Mesenchymal stem cell (in vitro differentiated cells and primary cell): ENCODE measurements at regions not wholly inside any gene's neighbourhood (a gene's known extent, or its start where the extent isn't known, plus 50 kb on each side); places are given as distances from the start of the nearest gene placed in this dataset.

Experiments used
- DNase-seq: peaks from one replicate; pipeline ENCODE4 v3.0.0-alpha.2; 2013
- H2AFZ ChIP-seq: one replicate; pipeline ENCODE4 v1.6.1; 2013; ENCODE audit warnings: low read depth, mild to moderate bottlenecking, control low read depth, inconsistent platforms, low read length, moderate library complexity
- H2AK5ac ChIP-seq: 2 replicates; pipeline ENCODE4 v1.6.1; 2013; ENCODE audit warnings: low read length, moderate library complexity, mild to moderate bottlenecking, inconsistent platforms; ENCODE audit not compliant: severe bottlenecking
- H2BK120ac ChIP-seq: one replicate; pipeline ENCODE4 v1.6.1; 2013; ENCODE audit warnings: low read depth, mild to moderate bottlenecking, inconsistent platforms, low read length, moderate library complexity
- H2BK12ac ChIP-seq, 2 experiments: one replicate each; pipeline ENCODE4 v1.6.1; 2013; ENCODE audit warnings: inconsistent platforms in 2 of 2, low read length in 2 of 2, mild to moderate bottlenecking in 2 of 2, moderate library complexity in 2 of 2, control low read depth in 1 of 2
- H2BK15ac ChIP-seq: one replicate; pipeline ENCODE4 v1.6.1; 2013; ENCODE audit warnings: mild to moderate bottlenecking, low read depth, inconsistent platforms; ENCODE audit not compliant: poor library complexity, severe bottlenecking
- H2BK5ac ChIP-seq: 2 replicates; pipeline ENCODE4 v1.6.1; 2013; ENCODE audit warnings: low read depth, mild to moderate bottlenecking, low read length, control low read depth, inconsistent platforms; ENCODE audit not compliant: poor library complexity, severe bottlenecking
- H3K14ac ChIP-seq, 2 experiments: one replicate each; pipeline ENCODE4 v1.6.1; 2013; ENCODE audit warnings: inconsistent platforms in 2 of 2, low read length in 2 of 2, control low read depth in 1 of 2, mild to moderate bottlenecking in 1 of 2, moderate library complexity in 1 of 2
- H3K18ac ChIP-seq, 2 experiments: one replicate each; pipeline ENCODE4 v1.6.1; 2013; ENCODE audit warnings: inconsistent platforms in 2 of 2, low read length in 2 of 2, control low read depth in 1 of 2, low read depth in 1 of 2, mild to moderate bottlenecking in 1 of 2
- H3K23ac ChIP-seq, 2 experiments: one replicate each; pipeline ENCODE4 v1.6.1; 2013; ENCODE audit warnings: inconsistent platforms in 2 of 2, low read length in 2 of 2, mild to moderate bottlenecking in 2 of 2, moderate library complexity in 2 of 2, control low read depth in 1 of 2
- H3K27ac ChIP-seq: 2 replicates; pipeline ENCODE4 v1.5.1; 2013; ENCODE audit warnings: mild to moderate bottlenecking, moderate library complexity, low read length, control low read depth, inconsistent platforms; ENCODE audit not compliant: poor library complexity, severe bottlenecking
- H3K27me3 ChIP-seq, 2 experiments: 2 replicates each; pipeline versions ENCODE4 v1.6.1 to v1.7.0; 2013; ENCODE audit warnings: low read length in 2 of 2, mild to moderate bottlenecking in 2 of 2, moderate library complexity in 2 of 2, control low read depth in 1 of 2, inconsistent platforms in 1 of 2; ENCODE audit not compliant: control insufficient read depth in 1 of 2, insufficient read depth in 1 of 2
- H3K36me3 ChIP-seq, 2 experiments: 2 replicates each; pipeline versions ENCODE4 v1.6.1 to v1.7.0; 2013; ENCODE audit warnings: low read length in 2 of 2, control low read depth in 1 of 2, inconsistent platforms in 1 of 2, low read depth in 1 of 2, mild to moderate bottlenecking in 1 of 2; ENCODE audit not compliant: insufficient read depth in 2 of 2, control insufficient read depth in 1 of 2
- H3K4ac ChIP-seq, 2 experiments: one replicate each; pipeline ENCODE4 v1.6.1; 2013; ENCODE audit warnings: inconsistent platforms in 2 of 2, low read length in 2 of 2, mild to moderate bottlenecking in 2 of 2, moderate library complexity in 2 of 2, control low read depth in 1 of 2, low read depth in 1 of 2
- H3K4me1 ChIP-seq: 2 replicates; pipeline ENCODE4 v1.6.1; 2013; ENCODE audit warnings: low read depth, low read length, control low read depth; ENCODE audit not compliant: control insufficient read depth, insufficient read depth
- H3K4me2 ChIP-seq: 2 replicates; pipeline ENCODE4 v1.6.1; 2013; ENCODE audit warnings: low read length, mild to moderate bottlenecking, inconsistent platforms; ENCODE audit not compliant: poor library complexity, severe bottlenecking
- H3K4me3 ChIP-seq, 2 experiments: 2 replicates each; pipeline versions ENCODE4 v1.5.1 to v1.7.0; 2013; ENCODE audit warnings: low read length in 2 of 2, mild to moderate bottlenecking in 2 of 2, control low read depth in 1 of 2, low read depth in 1 of 2; ENCODE audit not compliant: insufficient read depth in 1 of 2
- H3K79me1 ChIP-seq: replicated peaks from 2 replicates; pipeline ENCODE4 v1.6.1; 2013; ENCODE audit warnings: mild to moderate bottlenecking, control low read depth, low read length, inconsistent platforms; ENCODE audit not compliant: poor library complexity, severe bottlenecking
- H3K9ac ChIP-seq: 2 replicates; pipeline ENCODE4 v1.7.0; 2013; ENCODE audit warnings: mild to moderate bottlenecking, low read length, moderate library complexity
- H3K9me3 ChIP-seq: 2 replicates; pipeline ENCODE4 v1.7.0; 2013; ENCODE audit warnings: mild to moderate bottlenecking, low read length; ENCODE audit not compliant: control insufficient read depth
- H4K8ac ChIP-seq: one replicate; pipeline ENCODE4 v1.6.1; 2013; ENCODE audit warnings: inconsistent platforms, mild to moderate bottlenecking, low read length, moderate library complexity
- H4K91ac ChIP-seq: one replicate; pipeline ENCODE4 v1.6.1; 2013; ENCODE audit warnings: mild to moderate bottlenecking, low read length, inconsistent platforms
- WGBS: methylation state at CpG from one replicate; pipeline ENCODE4 v1.1.7; 2013; ENCODE audit warnings: mixed read lengths; 5-methylcytosine and 5-hydroxymethylcytosine counted together

DNA sequence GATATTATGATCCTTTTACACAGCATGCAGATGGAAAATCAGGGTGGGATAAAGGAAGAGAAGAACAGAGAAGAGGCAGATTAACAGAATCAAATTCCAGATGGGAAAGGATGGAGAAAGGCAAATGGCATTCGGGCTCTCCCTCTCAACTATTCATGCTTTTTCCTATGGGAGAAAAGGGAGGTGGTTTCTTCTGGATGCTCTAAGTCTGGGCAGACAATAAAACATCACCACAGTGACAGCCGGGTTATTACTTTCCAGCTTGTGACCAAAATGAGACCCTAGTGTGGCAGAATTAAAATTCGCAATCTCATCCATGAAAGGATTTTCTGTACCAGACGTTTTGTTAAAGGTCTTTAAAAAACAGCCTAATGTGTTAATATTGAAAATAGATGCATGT lies 440.7 kb downstream of the RND3 start:
- no peak overlapping the region for H2BK120ac ChIP-seq
- no peaks in the 10 kb centered on the region for H3K79me1 ChIP-seq
- no peak overlapping the region for H4K91ac ChIP-seq
- no peaks in the 10 kb centered on the region for H3K36me3 ChIP-seq
- H3K27ac ChIP-seq = peak overlapping the region; percentile 53
- peak overlapping the region; percentile 70 for H3K9ac ChIP-seq
- no peaks in the 10 kb centered on the region for H3K4me1 ChIP-seq
- no peak overlapping the region for H2BK5ac ChIP-seq
- H3K4ac ChIP-seq = no peak overlapping the region
- peak overlapping the region in 1 of 2 experiments; percentile 70 for H3K4me3 ChIP-seq
- 98% methylated on average over 2 of the region's 4 CpGs for WGBS
- no peak overlapping the region for H4K8ac ChIP-seq
- no peak overlapping the region for H3K18ac ChIP-seq
- no peaks in the 10 kb centered on the region for H3K27me3 ChIP-seq
- H2BK15ac ChIP-seq = no peak overlapping the region
- H3K14ac ChIP-seq = no peak overlapping the region
- H2AFZ ChIP-seq = no peak overlapping the region
- peak overlapping the region in 1 of 2 experiments; percentile 44 for H2BK12ac ChIP-seq
- no peak for DNase-seq
- peak overlapping the region; percentile 32 for H2AK5ac ChIP-seq
- H3K4me2 ChIP-seq = peak overlapping the region; percentile 22
- no peaks in the 10 kb centered on the region for H3K9me3 ChIP-seq
- no peak overlapping the region for H3K23ac ChIP-seq

- Histone ChIP-seq H3K27me3 (no peaks in the 10 kb centered on the region), H2AK5ac (no peak overlapping the region), H4K91ac (no peak overlapping the region), H2AFZ (no peak overlapping the region), H4K8ac (no peak overlapping the region), H2BK5ac (no peak overlapping the region), H3K4me3 (peak overlapping the region in 1 of 2 experiments; percentile 70), H3K4me2 (peak overlapping the region; percentile 22), H2BK15ac (no peak overlapping the region), H3K36me3 (no peaks in the 10 kb centered on the region), H3K9ac (peak overlapping the region; percentile 70), H3K18ac (no peak overlapping the region), H3K79me1 (no peaks in the 10 kb centered on the region), H3K9me3 (no peaks in the 10 kb centered on the region), H3K4me1 (no peaks in the 10 kb centered on the region), H3K23ac (no peak overlapping the region), H3K4ac (no peak overlapping the region), H2BK120ac (no peak overlapping the region), H3K14ac (no peak overlapping the region), H3K27ac (peak overlapping the region; percentile 53), H2BK12ac (no peak overlapping the region)
- 87% methylated on average over 1 of the region's 5 CpGs for WGBS
- peak; percentile 27 for DNase-seq
Observed at GRCh38 chr2:150046211-150046610, 441.3 kb downstream of the RND3 start.

DNA sequence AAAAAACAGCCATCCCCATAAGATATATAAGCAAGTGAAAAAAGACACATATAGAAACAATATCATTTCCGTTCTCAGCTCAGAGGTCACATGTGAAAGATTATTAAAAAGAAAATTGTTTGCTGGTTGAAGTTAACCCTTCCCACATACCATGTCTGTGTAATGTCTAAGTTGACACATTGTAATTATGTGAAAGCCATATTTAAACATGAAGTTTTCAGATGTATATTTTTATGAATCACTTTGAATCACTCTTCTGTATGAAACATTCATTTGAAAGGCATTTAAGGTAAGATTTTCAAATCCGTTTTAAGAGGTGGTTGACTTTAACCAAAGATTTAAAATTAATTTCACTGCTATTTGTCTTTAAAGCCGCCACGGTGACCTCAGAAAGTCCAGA lies 441.9 kb downstream of the RND3 start:
- H3K27me3 ChIP-seq = no peaks in the 10 kb centered on the region
- no peak overlapping the region for H2AFZ ChIP-seq
- no peaks in the 10 kb centered on the region for H3K36me3 ChIP-seq
- H3K18ac ChIP-seq = no peak overlapping the region
- H2BK12ac ChIP-seq = no peak overlapping the region
- DNase-seq = no peak
- no peak overlapping the region for H3K4me2 ChIP-seq
- H3K4me3 ChIP-seq = no peak overlapping the region
- no peak overlapping the region for H2BK120ac ChIP-seq
- H2AK5ac ChIP-seq = no peak overlapping the region
- no peak overlapping the region for H3K9ac ChIP-seq
- H2BK5ac ChIP-seq = no peak overlapping the region
- no peak overlapping the region for H3K4ac ChIP-seq
- H3K23ac ChIP-seq = no peak overlapping the region
- H2BK15ac ChIP-seq = no peak overlapping the region
- no peak overlapping the region for H4K91ac ChIP-seq
- no peak overlapping the region for H4K8ac ChIP-seq
- H3K79me1 ChIP-seq = no peaks in the 10 kb centered on the region
- 100% methylated on average over 2 of the region's 4 CpGs for WGBS
- no peak overlapping the region for H3K14ac ChIP-seq
- H3K9me3 ChIP-seq = no peaks in the 10 kb centered on the region
- no peak overlapping the region for H3K27ac ChIP-seq
- H3K4me1 ChIP-seq = no peaks in the 10 kb centered on the region

DNA sequence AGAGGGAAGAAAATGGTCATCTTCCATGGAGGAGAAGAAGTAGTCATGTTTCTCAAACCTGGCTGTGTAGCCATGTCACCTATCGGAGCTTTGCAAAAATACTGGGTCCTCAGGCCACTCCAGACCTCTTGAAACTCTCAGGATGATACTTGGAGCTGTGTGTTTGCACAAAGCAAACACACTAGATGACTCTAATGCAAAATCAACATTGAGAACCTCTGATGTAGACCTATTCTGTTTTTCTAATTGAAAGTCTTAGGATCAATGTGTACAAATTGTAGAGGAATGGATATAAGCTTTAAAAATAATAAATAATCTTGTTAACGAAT lies 444.3 kb downstream of the RND3 start:
- no peak overlapping the region for H4K91ac ChIP-seq
- no peak overlapping the region for H2BK120ac ChIP-seq
- H3K9me3 ChIP-seq = no peaks in the 10 kb centered on the region
- H3K79me1 ChIP-seq = no peaks in the 10 kb centered on the region
- H3K14ac ChIP-seq = no peak overlapping the region
- no peaks in the 10 kb centered on the region for H3K36me3 ChIP-seq
- H2AK5ac ChIP-seq = no peak overlapping the region
- no peak for DNase-seq
- H4K8ac ChIP-seq = no peak overlapping the region
- H3K27ac ChIP-seq = no peak overlapping the region
- no peak overlapping the region for H3K23ac ChIP-seq
- no peak overlapping the region for H2BK5ac ChIP-seq
- H3K4me3 ChIP-seq = no peak overlapping the region
- H3K18ac ChIP-seq = no peak overlapping the region
- H3K9ac ChIP-seq = no peak overlapping the region
- WGBS = no CpG with 5 or more reads among the region's 2 CpGs
- H2BK15ac ChIP-seq = no peak overlapping the region
- H2BK12ac ChIP-seq = no peak overlapping the region
- no peaks in the 10 kb centered on the region for H3K27me3 ChIP-seq
- no peaks in the 10 kb centered on the region for H3K4me1 ChIP-seq
- H3K4ac ChIP-seq = no peak overlapping the region
- no peak overlapping the region for H3K4me2 ChIP-seq
- no peak overlapping the region for H2AFZ ChIP-seq
